ENCODE measurements at regions not wholly inside any gene's neighbourhood (a gene's known extent, or its start where the extent isn't known, plus 50 kb on each side); places are given as distances from the start of the nearest gene placed in this dataset.

DNA sequence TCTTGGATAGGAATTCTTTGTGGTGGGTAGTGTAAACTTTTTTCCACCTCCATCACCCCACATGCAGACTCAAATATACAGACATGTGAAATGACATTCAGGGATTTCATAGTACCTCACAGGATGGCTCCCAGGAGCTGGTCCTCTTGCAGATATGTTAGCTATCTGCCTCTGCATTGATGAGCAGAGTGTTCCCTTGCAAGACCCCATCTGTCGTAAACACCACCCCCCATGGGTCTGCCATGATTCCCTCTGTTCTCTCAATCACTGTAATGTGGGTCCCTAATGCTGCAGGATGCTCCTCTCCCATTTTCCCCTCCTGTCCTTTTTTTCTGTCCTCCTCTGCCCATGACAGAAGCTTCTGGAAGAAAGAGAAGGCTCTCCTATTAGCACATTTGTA is 391.2 kb upstream of the PODXL start:
- no peaks in the 10 kb centered on the region for H3K36me3 ChIP-seq (replicated peaks in 1 of 2; ENCODE audit: insufficient read depth in 1 of 2, low read depth in 2 of 2)
- no peak overlapping the region for H3K27ac ChIP-seq
- no peak overlapping the region for H3K4me3 ChIP-seq
- peaks cover 0 to 10% of the 10 kb centered on the region in 2 donors for H3K27me3 ChIP-seq
- intact Hi-C loops (cut with DNase I): loop anchor here (5.0 kb wide), 1 partner anchor 630 kb away; the partner anchor contains the start of gene PLXNA4
- ATAC-seq (no peak), DNase-seq (no peak)
- H3K4me1 ChIP-seq: peaks cover 8% of the 10 kb centered on the region
- no peak for TF ChIP-seq CTCF (IDR thresholded peaks at IDR 0.05)
- TF ChIP-seq POLR2A (IDR thresholded peaks at IDR 0.05): no peak
- WGBS, 2 donors: 77 to 80% methylated on average over 1 of the region's 1 CpG
- no peaks in the 10 kb centered on the region for H3K9me3 ChIP-seq

DNA sequence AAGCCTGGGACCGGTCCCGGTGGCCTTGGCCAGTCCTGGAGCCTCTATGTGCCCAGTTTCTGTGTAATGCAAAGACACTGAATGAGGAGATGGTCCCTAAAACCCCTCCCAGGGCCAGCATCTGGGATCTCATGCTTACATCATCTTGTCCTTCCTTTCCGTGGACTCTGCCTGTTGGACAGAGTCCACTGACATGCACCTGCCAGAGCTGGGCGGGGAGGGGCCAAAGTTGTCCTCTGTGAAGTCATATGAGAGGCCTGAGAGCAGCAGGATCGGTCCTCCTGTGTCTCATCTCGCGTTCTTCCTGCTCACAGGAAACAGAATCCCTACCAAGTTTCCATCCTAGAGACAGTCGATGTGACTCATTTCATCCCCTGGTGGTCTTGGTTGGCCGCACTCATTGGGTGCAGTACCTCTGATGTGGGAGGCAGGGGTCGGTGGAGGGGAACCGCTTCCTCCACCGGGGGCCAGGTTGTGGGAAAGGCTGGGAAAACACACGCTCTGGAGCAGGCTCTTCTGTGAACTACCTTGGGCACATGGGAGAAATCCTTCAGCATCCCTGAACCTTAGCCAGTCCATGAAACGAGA is 389.6 kb upstream of the PODXL start:
- H3K36me3 ChIP-seq (replicated peaks in 1 of 2; ENCODE audit: insufficient read depth in 1 of 2, low read depth in 2 of 2): no peaks in the 10 kb centered on the region
- no peak for ATAC-seq
- H3K4me1 ChIP-seq: peaks cover 8% of the 10 kb centered on the region
- H3K9me3 ChIP-seq: no peaks in the 10 kb centered on the region
- no peak for TF ChIP-seq POLR2A (IDR thresholded peaks at IDR 0.05)
- no peak for TF ChIP-seq CTCF (IDR thresholded peaks at IDR 0.05)
- H3K27me3 ChIP-seq: peaks cover 0 to 10% of the 10 kb centered on the region in 2 donors
- no peak overlapping the region for H3K4me3 ChIP-seq
- intact Hi-C loops (cut with DNase I): loop anchor here (5.0 kb wide), 1 partner anchor 631 kb away; the partner anchor contains the start of gene PLXNA4
- no peak for DNase-seq
- WGBS, 2 donors: 41 to 57% methylated on average over 6 to 14 of the region's 14 CpGs
- no peak overlapping the region for H3K27ac ChIP-seq

DNA sequence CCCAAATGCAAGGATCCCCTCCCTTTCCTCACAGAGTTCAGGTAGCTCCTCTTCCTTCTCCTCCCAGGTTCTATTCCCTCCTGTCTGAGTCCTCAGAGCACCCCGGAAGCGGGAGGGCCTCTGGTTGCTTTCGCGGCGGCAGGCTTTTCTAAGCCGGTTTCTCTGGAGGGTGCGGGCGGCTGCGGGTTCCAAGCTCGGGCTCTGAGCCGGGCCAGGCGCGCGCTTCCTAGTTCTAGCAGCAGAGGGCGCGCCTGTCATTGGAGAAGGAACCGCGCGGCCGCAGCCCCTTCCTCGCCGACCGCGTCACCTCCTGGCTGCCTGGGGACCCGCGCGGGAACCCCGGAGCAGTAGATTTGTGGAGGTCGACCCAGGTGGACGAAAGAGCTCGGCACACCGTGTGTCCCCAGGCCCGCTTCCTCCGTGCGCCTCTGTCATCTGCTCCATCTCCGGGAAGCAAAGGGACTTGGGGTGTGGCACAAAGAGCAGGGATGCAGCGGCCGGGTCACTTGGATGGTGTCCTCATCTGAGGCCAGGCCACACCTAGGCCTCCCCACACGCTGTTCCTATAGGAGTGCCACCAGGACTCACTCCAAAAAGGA is 389.0 kb upstream of the PODXL start:
- DNase-seq: peak; percentile 29 to 62 (median 43)
- no peaks in the 10 kb centered on the region for H3K9me3 ChIP-seq
- no peak overlapping the region for H3K27ac ChIP-seq
- TF ChIP-seq CTCF (IDR thresholded peaks at IDR 0.05) (peak; percentile 68 to 92 (median 79)), POLR2A (IDR thresholded peaks at IDR 0.05) (no peak)
- 0 to 4% methylated on average over 1 to 39 of the region's 39 CpGs for WGBS, 2 donors
- H3K4me1 ChIP-seq: peaks cover 8% of the 10 kb centered on the region
- peak; percentile 58 for ATAC-seq
- intact Hi-C loops (cut with DNase I): loop anchor here (5.0 kb wide), 1 partner anchor 632 kb away; the partner anchor contains the start of gene PLXNA4
- peaks cover 0 to 10% of the 10 kb centered on the region in 2 donors for H3K27me3 ChIP-seq
- H3K36me3 ChIP-seq (replicated peaks in 1 of 2; ENCODE audit: insufficient read depth in 1 of 2, low read depth in 2 of 2): no peaks in the 10 kb centered on the region
- H3K4me3 ChIP-seq: no peak overlapping the region

DNA sequence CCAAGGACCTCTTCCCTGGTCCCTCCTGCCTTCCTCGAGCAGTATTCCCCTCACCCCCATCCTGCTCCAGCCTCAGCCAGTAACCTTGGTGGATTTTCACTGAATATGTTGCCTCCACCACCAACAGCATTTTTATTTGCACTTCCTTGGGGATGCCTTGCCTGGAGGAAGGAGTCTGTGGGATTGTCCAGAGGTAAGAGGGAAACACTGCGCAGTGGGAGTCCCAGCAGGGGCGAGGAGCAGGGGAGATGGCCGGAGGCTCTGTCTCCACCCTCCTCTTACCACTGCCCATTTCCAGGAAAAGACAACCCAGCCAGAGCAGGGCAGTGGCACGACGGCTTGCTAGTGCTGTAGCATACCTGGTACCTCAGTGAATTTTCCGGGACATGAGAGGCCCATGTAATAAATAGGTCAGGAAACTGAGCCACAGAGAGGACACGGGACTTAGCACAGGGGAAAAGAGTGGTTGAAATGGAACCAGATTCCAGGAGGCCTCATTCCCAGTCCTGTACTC is 388.2 kb upstream of the PODXL start:
- no peak for DNase-seq
- intact Hi-C loops (cut with DNase I): loop anchor here (5.0 kb wide), 1 partner anchor 633 kb away; the partner anchor contains the start of gene PLXNA4
- TF ChIP-seq CTCF (IDR thresholded peaks at IDR 0.05) (no peak), POLR2A (IDR thresholded peaks at IDR 0.05) (no peak)
- H3K9me3 ChIP-seq: no peaks in the 10 kb centered on the region
- no peak overlapping the region for H3K4me3 ChIP-seq
- no peaks in the 10 kb centered on the region for H3K36me3 ChIP-seq (replicated peaks in 1 of 2; ENCODE audit: insufficient read depth in 1 of 2, low read depth in 2 of 2)
- no peak overlapping the region for H3K27ac ChIP-seq
- ATAC-seq: no peak
- WGBS, 2 donors: 64 to 77% methylated on average over 8 of the region's 8 CpGs
- peaks cover 0 to 10% of the 10 kb centered on the region in 2 donors for H3K27me3 ChIP-seq
- H3K4me1 ChIP-seq: peaks cover 8% of the 10 kb centered on the region

Data from body of pancreas (tissue), 4 donors.